Gastrocnemius medialis (tissue), 4 donors: ENCODE measurements at regions not wholly inside any gene's neighbourhood (a gene's known extent, or its start where the extent isn't known, plus 50 kb on each side); places are given as distances from the start of the nearest gene placed in this dataset.

Experiments
- ATAC-seq, 2 donors: fragments of 150-250 bp; one replicate each; pipeline ENCODE4 v1.9.1; 2016
- DNase-seq, 2 donors: peaks; one replicate each; pipeline ENCODE4 v3.0.0-alpha.2; 2019
- H3K27ac ChIP-seq, 4 donors: fragments of 200-600 bp; sonication (generic); 1 replicate in 1 of 4; 2 replicates in 3 of 4; pipeline ENCODE4 v1.5.1; 2016 to 2018; ENCODE audit warnings: mild to moderate bottlenecking in 2 of 4, moderate library complexity in 1 of 4
- H3K27me3 ChIP-seq, 3 donors: fragments of 200-600 bp; sonication (generic) in 2 of 3; 1 replicate in 1 of 3; 2 replicates in 2 of 3; pipeline versions ENCODE4 v1.5.1 to v1.6.0; 2016 to 2019; ENCODE audit warnings: mild to moderate bottlenecking in 1 of 3, moderate library complexity in 1 of 3
- H3K36me3 ChIP-seq, 2 donors: fragments of 200-600 bp; sonication (generic) in 1 of 2; one replicate each; pipeline ENCODE4 v1.5.1; 2017 to 2018
- H3K4me1 ChIP-seq, 2 donors: fragments of 200-600 bp; sonication (generic) in 1 of 2; one replicate each; pipeline ENCODE4 v1.5.1; 2016 to 2017; ENCODE audit warnings: mild to moderate bottlenecking in 2 of 2
- H3K4me3 ChIP-seq, 4 donors: fragments of 200-600 bp; sonication (generic) in 3 of 4; 1 replicate in 1 of 4; 2 replicates in 3 of 4; pipeline ENCODE4 v1.5.1; 2016 to 2019; ENCODE audit warnings: mild to moderate bottlenecking in 2 of 4
- H3K9me3 ChIP-seq, 3 donors: fragments of 200-600 bp; sonication (generic) in 2 of 3; 1 replicate in 1 of 3; 2 replicates in 2 of 3; pipeline ENCODE4 v1.5.1; 2016 to 2019
- POLR2A ChIP-seq, 2 donors: fragments of 450-650 bp; IDR thresholded peaks; one replicate each; pipeline ENCODE4 v1.6.1; 2017; ENCODE audit warnings: antibody characterized with exemption in 2 of 2, mild to moderate bottlenecking in 2 of 2, moderate library complexity in 2 of 2
- in situ Hi-C, 4 donors: fragments of 200-750 bp; cut with MboI; loops; one replicate each; pipeline versions ENCODE4 v1.15.0 to v1.8.0; 2017; ENCODE audit warnings: low sequenced_read_pairs in 4 of 4
- intact Hi-C: fragments of 100-400 bp; cut with DNase I; formaldehyde crosslinking; loops from one replicate; pipeline ENCODE4 v1.15.1; 2023; ENCODE audit warnings: low total_unique reads
- TF ChIP-seq, protein P1 (sequence below), 5 experiments: fragments of 450-650 bp in 3 of 5; fragments of 200-600 bp in 2 of 5; sonication (generic) in 2 of 5; IDR thresholded peaks in 4 of 5; conservative IDR thresholded peaks in 1 of 5; 1 replicate in 4 of 5; 2 replicates in 1 of 5; pipeline ENCODE4 v1.5.1; 2016 to 2019; ENCODE audit warnings: antibody characterized with exemption in 5 of 5, mild to moderate bottlenecking in 3 of 5, moderate library complexity in 3 of 5

GRCh38 chr14:80005561-80005960 lies 205.7 kb downstream of the DIO2 start:
- Histone ChIP-seq H3K9me3 (no peaks in the 10 kb centered on the region), H3K27ac (no peak overlapping the region), H3K4me1 (no peaks in the 10 kb centered on the region), H3K27me3 (no peaks in the 10 kb centered on the region), H3K36me3 (no peaks in the 10 kb centered on the region), H3K4me3 (no peak overlapping the region)
- in situ Hi-C loops, result no loop called here
- no peak for ATAC-seq
- no peak for DNase-seq
- TF ChIP-seq, protein P1, sequence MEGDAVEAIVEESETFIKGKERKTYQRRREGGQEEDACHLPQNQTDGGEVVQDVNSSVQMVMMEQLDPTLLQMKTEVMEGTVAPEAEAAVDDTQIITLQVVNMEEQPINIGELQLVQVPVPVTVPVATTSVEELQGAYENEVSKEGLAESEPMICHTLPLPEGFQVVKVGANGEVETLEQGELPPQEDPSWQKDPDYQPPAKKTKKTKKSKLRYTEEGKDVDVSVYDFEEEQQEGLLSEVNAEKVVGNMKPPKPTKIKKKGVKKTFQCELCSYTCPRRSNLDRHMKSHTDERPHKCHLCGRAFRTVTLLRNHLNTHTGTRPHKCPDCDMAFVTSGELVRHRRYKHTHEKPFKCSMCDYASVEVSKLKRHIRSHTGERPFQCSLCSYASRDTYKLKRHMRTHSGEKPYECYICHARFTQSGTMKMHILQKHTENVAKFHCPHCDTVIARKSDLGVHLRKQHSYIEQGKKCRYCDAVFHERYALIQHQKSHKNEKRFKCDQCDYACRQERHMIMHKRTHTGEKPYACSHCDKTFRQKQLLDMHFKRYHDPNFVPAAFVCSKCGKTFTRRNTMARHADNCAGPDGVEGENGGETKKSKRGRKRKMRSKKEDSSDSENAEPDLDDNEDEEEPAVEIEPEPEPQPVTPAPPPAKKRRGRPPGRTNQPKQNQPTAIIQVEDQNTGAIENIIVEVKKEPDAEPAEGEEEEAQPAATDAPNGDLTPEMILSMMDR (IDR thresholded peaks at IDR 0.05 in 4 of 5, conservative IDR thresholded peaks at IDR 0.05 in 1 of 5), result no peak
- no peak for TF ChIP-seq POLR2A (IDR thresholded peaks at IDR 0.05)
- intact Hi-C loops, result no loop called here

DNA sequence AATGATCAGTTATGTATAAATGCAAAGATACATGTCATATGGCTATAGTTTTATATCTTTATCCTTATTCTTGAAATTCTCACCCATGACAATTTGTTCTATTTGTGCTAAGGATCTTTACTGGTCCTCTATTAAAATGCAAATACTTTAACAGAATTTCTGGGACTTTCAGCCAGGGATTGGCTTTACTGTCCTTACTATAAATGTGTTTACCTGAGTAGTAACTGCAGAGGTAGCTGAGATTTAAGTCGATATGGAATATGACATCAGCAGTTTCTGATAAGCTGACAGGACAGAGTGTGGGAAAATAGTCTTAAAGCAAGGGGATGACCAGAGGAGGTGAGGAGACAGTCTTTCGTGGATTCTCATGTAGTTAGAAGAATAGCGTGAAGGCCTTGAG lies 206.4 kb downstream of the DIO2 start:
- in situ Hi-C loops (no loop called here), intact Hi-C loops (no loop called here)
- H3K36me3 ChIP-seq, result no peaks in the 10 kb centered on the region
- H3K4me3 ChIP-seq, result no peak overlapping the region
- no peak for ATAC-seq
- no peaks in the 10 kb centered on the region for H3K9me3 ChIP-seq
- TF ChIP-seq, protein P1 (IDR thresholded peaks at IDR 0.05 in 4 of 5, conservative IDR thresholded peaks at IDR 0.05 in 1 of 5), result no peak
- no peak for TF ChIP-seq POLR2A (IDR thresholded peaks at IDR 0.05)
- H3K4me1 ChIP-seq, result no peaks in the 10 kb centered on the region
- no peaks in the 10 kb centered on the region for H3K27me3 ChIP-seq
- no peak for DNase-seq
- H3K27ac ChIP-seq, result no peak overlapping the region

DNA sequence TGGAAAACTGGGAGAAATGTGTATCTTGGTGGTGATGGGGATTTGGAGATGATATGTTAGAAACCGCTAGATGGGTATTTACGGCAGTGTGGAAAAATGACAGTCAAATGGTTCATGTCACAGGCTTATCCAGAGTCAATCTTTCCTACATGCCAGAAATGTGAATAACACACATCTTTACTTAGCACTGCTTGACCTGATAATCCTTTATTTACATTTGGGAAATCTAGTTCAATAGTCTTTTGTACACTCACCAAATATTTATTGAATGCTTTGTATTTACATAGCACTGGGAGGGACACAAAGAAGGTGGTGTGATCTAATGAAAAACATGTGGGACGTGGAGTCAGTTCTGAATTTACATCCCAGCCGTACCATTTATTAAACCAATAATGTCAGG lies 208.2 kb downstream of the DIO2 start:
- Histone ChIP-seq H3K27me3 (no peaks in the 10 kb centered on the region), H3K4me3 (no peak overlapping the region), H3K27ac (no peak overlapping the region), H3K36me3 (no peaks in the 10 kb centered on the region), H3K9me3 (no peaks in the 10 kb centered on the region), H3K4me1 (no peaks in the 10 kb centered on the region)
- ATAC-seq (no peak), DNase-seq (no peak)
- TF ChIP-seq, protein P1 (IDR thresholded peaks at IDR 0.05 in 4 of 5, conservative IDR thresholded peaks at IDR 0.05 in 1 of 5), result no peak
- TF ChIP-seq POLR2A (IDR thresholded peaks at IDR 0.05), result no peak
- in situ Hi-C loops (no loop called here), intact Hi-C loops (no loop called here)

DNA sequence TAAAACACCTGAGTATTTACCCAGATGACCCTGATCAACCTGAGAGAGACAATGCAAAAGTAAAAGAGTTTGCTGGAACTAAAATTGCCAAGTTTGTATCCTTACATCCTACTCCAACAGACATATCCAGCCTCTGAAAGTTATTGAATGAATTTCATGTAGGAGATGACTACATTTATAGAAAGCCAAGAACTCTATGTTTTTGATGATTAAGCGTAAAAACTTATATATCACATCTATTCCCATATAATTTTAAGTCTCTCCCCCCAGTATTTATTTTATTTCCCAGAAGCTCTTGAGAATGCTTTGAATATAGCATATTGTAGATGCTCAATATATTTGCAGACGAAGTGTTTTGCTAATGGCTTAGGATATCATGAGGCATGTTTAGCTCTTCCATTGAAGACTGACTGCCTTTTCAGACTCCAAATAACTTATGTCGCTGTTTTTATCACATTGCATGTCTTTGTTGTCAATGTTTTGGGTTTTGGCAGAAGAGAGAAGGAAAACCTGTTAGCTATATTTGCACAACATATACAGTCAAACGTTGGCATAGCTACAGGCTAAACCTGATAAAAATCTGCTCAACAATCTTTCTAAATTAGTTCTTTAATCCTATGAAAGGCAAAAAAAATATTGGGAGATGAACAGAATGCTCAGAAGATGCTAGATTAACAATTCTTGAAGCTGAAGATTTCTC lies 213.6 kb downstream of the DIO2 start:
- Histone ChIP-seq H3K9me3 (no peaks in the 10 kb centered on the region), H3K27me3 (no peaks in the 10 kb centered on the region), H3K4me3 (no peak overlapping the region), H3K36me3 (no peaks in the 10 kb centered on the region), H3K4me1 (no peaks in the 10 kb centered on the region), H3K27ac (no peak overlapping the region)
- intact Hi-C loops (no loop called here), in situ Hi-C loops (no loop called here)
- ATAC-seq, result no peak
- no peak for DNase-seq
- no peak for TF ChIP-seq POLR2A (IDR thresholded peaks at IDR 0.05)
- TF ChIP-seq, protein P1 (IDR thresholded peaks at IDR 0.05 in 4 of 5, conservative IDR thresholded peaks at IDR 0.05 in 1 of 5), result no peak
